HG03095 (cell line): ENCODE measurements at regions not wholly inside any gene's neighbourhood (a gene's known extent, or its start where the extent isn't known, plus 50 kb on each side); places are given as distances from the start of the nearest gene placed in this dataset.
A peak's percentile ranks its signal among the peaks of the same experiment; 100 is the strongest.
"Not testable (repeated sequence)": the region's sequence is repeated elsewhere in the genome, so short reads cannot be mapped to it uniquely, and the experiment has no call there.

ENCODE experiments used
- ATAC-seq: cut with Tn5 transposase; IDR thresholded peaks from one replicate; pipeline ENCODE4 v1.9.1; 2021; ENCODE audit warnings: moderate library complexity; ENCODE audit not compliant: unreplicated experiment

- ATAC-seq, result no peak
Measured at GRCh38 chr5:152184266-152184665, 220.8 kb downstream of the NMUR2 start.

GRCh38 chr5:152181461-152181860, 223.6 kb downstream of the NMUR2 start:
- ATAC-seq, result no peak

- ATAC-seq, result no peak
Measured at GRCh38 chr5:152178350-152178699, 226.8 kb downstream of the NMUR2 start.

GRCh38 chr5:152177626-152178349, 227.3 kb downstream of the NMUR2 start:
- ATAC-seq, result no peak

GRCh38 chr5:152171888-152172287, 233.2 kb downstream of the NMUR2 start:
- no peak for ATAC-seq

GRCh38 chr5:152170350-152170749, 234.7 kb downstream of the NMUR2 start:
- ATAC-seq, result no peak

GRCh38 chr5:152164860-152165259, 240.2 kb upstream of the GLRA1 start:
- no peak for ATAC-seq

- not testable (repeated sequence) for ATAC-seq
Measured at GRCh38 chr5:152159894-152160293, 235.2 kb upstream of the GLRA1 start.

GRCh38 chr5:152154452-152154851, 229.8 kb upstream of the GLRA1 start:
- ATAC-seq, result not testable (repeated sequence)

GRCh38 chr5:152151940-152152339, 227.3 kb upstream of the GLRA1 start:
- ATAC-seq, result no peak

GRCh38 chr5:152151113-152151512, 226.5 kb upstream of the GLRA1 start:
- ATAC-seq, result no peak

- ATAC-seq, result no peak
Measured at GRCh38 chr5:152147286-152147685, 222.6 kb upstream of the GLRA1 start.

GRCh38 chr5:152146566-152146965, 221.9 kb upstream of the GLRA1 start:
- no peak for ATAC-seq

GRCh38 chr5:152144556-152144955, 219.9 kb upstream of the GLRA1 start:
- no peak for ATAC-seq

GRCh38 chr5:152144030-152144429, 219.4 kb upstream of the GLRA1 start:
- ATAC-seq, result no peak

- ATAC-seq, result peak; percentile 88
Measured at GRCh38 chr5:152142840-152143469, 218.3 kb upstream of the GLRA1 start.

- no peak for ATAC-seq
Measured at GRCh38 chr5:152140347-152140746, 215.7 kb upstream of the GLRA1 start.

GRCh38 chr5:152137063-152137462, 212.4 kb upstream of the GLRA1 start:
- no peak for ATAC-seq

- no peak for ATAC-seq
Measured at GRCh38 chr5:152136321-152136720, 211.7 kb upstream of the GLRA1 start.

- ATAC-seq, result no peak
Measured at GRCh38 chr5:152135827-152136226, 211.2 kb upstream of the GLRA1 start.

- ATAC-seq, result no peak
Measured at GRCh38 chr5:152125661-152126205, 201.1 kb upstream of the GLRA1 start.

- ATAC-seq, result no peak
Measured at GRCh38 chr5:152124409-152125041, 199.9 kb upstream of the GLRA1 start.
